ENCODE measurements at regions not wholly inside any gene's neighbourhood (a gene's known extent, or its start where the extent isn't known, plus 50 kb on each side); places are given as distances from the start of the nearest gene placed in this dataset.

DNA sequence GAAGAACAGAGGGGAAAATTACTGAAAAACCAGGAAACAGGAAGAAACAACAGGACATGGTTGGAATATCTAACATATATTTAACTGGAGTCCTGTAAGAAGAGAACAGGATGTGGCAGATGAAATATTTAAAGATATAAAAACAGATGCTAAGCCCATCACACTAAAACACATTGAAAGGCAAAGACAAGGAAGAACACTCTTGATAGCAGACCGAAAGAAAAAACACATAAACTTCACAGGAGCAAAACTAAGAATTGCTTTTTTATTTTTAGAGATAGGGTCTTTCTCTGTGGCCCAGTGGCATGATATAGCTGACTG lies 324.4 kb upstream of the ARRDC3 start:
- TF ChIP-seq, protein P1, sequence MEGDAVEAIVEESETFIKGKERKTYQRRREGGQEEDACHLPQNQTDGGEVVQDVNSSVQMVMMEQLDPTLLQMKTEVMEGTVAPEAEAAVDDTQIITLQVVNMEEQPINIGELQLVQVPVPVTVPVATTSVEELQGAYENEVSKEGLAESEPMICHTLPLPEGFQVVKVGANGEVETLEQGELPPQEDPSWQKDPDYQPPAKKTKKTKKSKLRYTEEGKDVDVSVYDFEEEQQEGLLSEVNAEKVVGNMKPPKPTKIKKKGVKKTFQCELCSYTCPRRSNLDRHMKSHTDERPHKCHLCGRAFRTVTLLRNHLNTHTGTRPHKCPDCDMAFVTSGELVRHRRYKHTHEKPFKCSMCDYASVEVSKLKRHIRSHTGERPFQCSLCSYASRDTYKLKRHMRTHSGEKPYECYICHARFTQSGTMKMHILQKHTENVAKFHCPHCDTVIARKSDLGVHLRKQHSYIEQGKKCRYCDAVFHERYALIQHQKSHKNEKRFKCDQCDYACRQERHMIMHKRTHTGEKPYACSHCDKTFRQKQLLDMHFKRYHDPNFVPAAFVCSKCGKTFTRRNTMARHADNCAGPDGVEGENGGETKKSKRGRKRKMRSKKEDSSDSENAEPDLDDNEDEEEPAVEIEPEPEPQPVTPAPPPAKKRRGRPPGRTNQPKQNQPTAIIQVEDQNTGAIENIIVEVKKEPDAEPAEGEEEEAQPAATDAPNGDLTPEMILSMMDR (IDR thresholded peaks at IDR 0.05), result no peak
- no peak for TF ChIP-seq POLR2A (IDR thresholded peaks at IDR 0.05)
